HepG2 (cell line): ENCODE measurements at regions not wholly inside any gene's neighbourhood (a gene's known extent, or its start where the extent isn't known, plus 50 kb on each side); places are given as distances from the start of the nearest gene placed in this dataset.

ENCODE experiments used
- AHR ChIP-seq: IDR thresholded peaks from 2 replicates; pipeline ENCODE4 v1.6.1; 2018; ENCODE audit warnings: missing genetic modification reagents, missing compliant biosample characterization
- ATRX ChIP-seq: sonication (generic); formaldehyde crosslinking; IDR thresholded peaks from 2 replicates; pipeline ENCODE4 v1.4.0; 2020; ENCODE audit warnings: missing genetic modification reagents, borderline replicate concordance
- CEBPG ChIP-seq: IDR thresholded peaks from 2 replicates; pipeline ENCODE4 v1.6.1; 2016
- CENPX ChIP-seq: sonication (generic); formaldehyde crosslinking; IDR thresholded peaks from 2 replicates; pipeline ENCODE4 v1.9.0; 2021; ENCODE audit warnings: mild to moderate bottlenecking, missing genetic modification reagents, moderate library complexity
- FOXP1 ChIP-seq, 2 experiments: fragments of 450-650 bp in 1 of 2; IDR thresholded peaks; 2 replicates each; pipeline ENCODE4 v1.6.1; 2017 to 2018; ENCODE audit warnings: antibody characterized with exemption in 1 of 2
- KAT8 ChIP-seq: IDR thresholded peaks from 2 replicates; pipeline ENCODE4 v1.6.1; 2016; ENCODE audit warnings: missing genetic modification reagents, missing compliant biosample characterization
- TP53 ChIP-seq: sonication (generic); formaldehyde crosslinking; conservative IDR thresholded peaks from 2 replicates; pipeline ENCODE4 v1.4.0; 2020; ENCODE audit warnings: missing genetic modification reagents
- ZFP91 ChIP-seq: sonication (generic); formaldehyde crosslinking; IDR thresholded peaks from 2 replicates; pipeline ENCODE4 v1.9.0; 2022; ENCODE audit warnings: missing genetic modification reagents, mild to moderate bottlenecking, borderline replicate concordance
- ZNF281 ChIP-seq: sonication (generic); formaldehyde crosslinking; IDR thresholded peaks from 2 replicates; pipeline ENCODE4 v1.4.0; 2020; ENCODE audit warnings: missing genetic modification reagents, borderline replicate concordance
- TF ChIP-seq, protein P1 (sequence below): sonication (generic); formaldehyde crosslinking; IDR thresholded peaks from 2 replicates; pipeline ENCODE4 v1.4.0; 2020; ENCODE audit warnings: mild to moderate bottlenecking, missing genetic modification reagents
- TF ChIP-seq, protein P2 (sequence below): sonication (generic); formaldehyde crosslinking; IDR thresholded peaks from 2 replicates; pipeline ENCODE4 v1.4.0; 2020; ENCODE audit warnings: mild to moderate bottlenecking, missing genetic modification reagents
- TF ChIP-seq, protein P3 (sequence below): sonication (generic); formaldehyde crosslinking; IDR thresholded peaks from 2 replicates; pipeline ENCODE4 v1.5.0; 2020; ENCODE audit warnings: missing genetic modification reagents
- TF ChIP-seq, protein P4 (sequence below): sonication (generic); formaldehyde crosslinking; conservative IDR thresholded peaks from 2 replicates; pipeline ENCODE4 v1.8.0; 2022; ENCODE audit warnings: missing genetic modification reagents
- TF ChIP-seq, protein P5 (sequence below): sonication (generic); formaldehyde crosslinking; IDR thresholded peaks from 2 replicates; pipeline ENCODE4 v1.5.0; 2020; ENCODE audit warnings: missing genetic modification reagents, mild to moderate bottlenecking, borderline replicate concordance

DNA sequence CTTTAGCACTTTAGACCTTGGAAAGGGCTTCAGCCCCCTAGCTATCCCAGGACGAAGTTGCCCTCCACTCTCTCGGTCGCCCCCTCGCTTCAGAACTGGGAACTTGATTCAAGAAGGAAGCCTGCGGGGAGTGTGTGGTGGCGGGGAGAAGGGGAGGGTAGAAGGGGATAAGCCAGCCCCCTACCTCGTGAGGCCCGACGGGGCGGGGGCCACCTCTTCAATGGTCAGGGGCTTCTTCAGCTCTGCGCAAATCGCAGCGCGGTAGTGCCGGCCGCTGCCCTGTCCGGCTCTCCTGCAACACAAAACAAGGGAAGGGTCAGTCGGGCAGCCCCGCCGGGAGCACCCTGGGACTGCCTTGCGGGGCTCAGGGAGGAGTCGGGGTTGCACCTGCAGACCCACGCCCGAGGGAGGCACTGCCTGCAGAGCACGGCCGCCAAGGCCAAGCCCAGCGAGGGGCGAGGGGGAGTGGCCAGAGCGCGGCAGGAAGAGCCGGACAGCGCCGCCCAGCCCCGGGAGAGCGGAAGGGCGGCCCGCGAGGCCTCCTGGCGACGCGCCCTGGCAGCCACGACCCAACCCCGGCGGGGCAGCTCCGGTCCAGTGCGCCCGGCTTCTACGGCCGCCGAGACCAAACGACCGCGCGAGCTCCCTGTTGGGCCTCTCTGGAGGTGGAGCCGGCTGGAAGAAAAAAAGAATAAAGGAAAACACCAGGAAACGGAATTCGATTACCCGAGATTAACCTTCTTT lies 56.2 kb upstream of the RASAL2 start (continued):
- TF ChIP-seq ZNF281 (no peak), KAT8 (CRISPR knock-in tag) (peak; percentile 81), ZFP91 (peak; percentile 86), FOXP1 (IDR thresholded peaks at IDR 0.05) (no peak), FOXP1 (CRISPR knock-in tag; IDR thresholded peaks at IDR 0.05) (no peak), TP53 (CRISPR knock-in tag) (no peak), ATRX (no peak), CENPX (CRISPR knock-in tag) (no peak), CEBPG (CRISPR knock-in tag) (no peak), AHR (CRISPR knock-in tag) (peak; percentile 55; the same call in 1 of the 2 replicates)
- TF ChIP-seq, protein P1, sequence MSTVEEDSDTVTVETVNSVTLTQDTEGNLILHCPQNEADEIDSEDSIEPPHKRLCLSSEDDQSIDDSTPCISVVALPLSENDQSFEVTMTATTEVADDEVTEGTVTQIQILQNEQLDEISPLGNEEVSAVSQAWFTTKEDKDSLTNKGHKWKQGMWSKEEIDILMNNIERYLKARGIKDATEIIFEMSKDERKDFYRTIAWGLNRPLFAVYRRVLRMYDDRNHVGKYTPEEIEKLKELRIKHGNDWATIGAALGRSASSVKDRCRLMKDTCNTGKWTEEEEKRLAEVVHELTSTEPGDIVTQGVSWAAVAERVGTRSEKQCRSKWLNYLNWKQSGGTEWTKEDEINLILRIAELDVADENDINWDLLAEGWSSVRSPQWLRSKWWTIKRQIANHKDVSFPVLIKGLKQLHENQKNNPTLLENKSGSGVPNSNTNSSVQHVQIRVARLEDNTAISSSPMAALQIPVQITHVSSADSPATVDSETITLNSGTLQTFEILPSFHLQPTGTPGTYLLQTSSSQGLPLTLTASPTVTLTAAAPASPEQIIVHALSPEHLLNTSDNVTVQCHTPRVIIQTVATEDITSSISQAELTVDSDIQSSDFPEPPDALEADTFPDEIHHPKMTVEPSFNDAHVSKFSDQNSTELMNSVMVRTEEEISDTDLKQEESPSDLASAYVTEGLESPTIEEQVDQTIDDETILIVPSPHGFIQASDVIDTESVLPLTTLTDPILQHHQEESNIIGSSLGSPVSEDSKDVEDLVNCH (CRISPR knock-in tag), result no peak
- TF ChIP-seq, protein P2, sequence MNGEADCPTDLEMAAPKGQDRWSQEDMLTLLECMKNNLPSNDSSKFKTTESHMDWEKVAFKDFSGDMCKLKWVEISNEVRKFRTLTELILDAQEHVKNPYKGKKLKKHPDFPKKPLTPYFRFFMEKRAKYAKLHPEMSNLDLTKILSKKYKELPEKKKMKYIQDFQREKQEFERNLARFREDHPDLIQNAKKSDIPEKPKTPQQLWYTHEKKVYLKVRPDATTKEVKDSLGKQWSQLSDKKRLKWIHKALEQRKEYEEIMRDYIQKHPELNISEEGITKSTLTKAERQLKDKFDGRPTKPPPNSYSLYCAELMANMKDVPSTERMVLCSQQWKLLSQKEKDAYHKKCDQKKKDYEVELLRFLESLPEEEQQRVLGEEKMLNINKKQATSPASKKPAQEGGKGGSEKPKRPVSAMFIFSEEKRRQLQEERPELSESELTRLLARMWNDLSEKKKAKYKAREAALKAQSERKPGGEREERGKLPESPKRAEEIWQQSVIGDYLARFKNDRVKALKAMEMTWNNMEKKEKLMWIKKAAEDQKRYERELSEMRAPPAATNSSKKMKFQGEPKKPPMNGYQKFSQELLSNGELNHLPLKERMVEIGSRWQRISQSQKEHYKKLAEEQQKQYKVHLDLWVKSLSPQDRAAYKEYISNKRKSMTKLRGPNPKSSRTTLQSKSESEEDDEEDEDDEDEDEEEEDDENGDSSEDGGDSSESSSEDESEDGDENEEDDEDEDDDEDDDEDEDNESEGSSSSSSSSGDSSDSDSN (CRISPR knock-in tag), result peak; percentile 96
- TF ChIP-seq, protein P3, sequence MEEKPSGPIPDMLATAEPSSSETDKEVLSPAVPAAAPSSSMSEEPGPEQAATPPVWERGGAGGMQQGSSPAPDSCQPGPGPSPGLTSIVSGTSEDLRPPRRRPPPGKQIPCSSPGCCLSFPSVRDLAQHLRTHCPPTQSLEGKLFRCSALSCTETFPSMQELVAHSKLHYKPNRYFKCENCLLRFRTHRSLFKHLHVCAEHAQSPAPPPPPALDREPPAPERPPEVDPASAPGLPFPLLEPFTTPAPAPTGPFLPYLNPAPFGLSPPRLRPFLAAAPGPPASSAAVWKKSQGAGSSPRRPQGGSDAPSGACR (CRISPR knock-in tag), result peak; percentile 62; the same call in 1 of the 2 replicates
- TF ChIP-seq, protein P4, sequence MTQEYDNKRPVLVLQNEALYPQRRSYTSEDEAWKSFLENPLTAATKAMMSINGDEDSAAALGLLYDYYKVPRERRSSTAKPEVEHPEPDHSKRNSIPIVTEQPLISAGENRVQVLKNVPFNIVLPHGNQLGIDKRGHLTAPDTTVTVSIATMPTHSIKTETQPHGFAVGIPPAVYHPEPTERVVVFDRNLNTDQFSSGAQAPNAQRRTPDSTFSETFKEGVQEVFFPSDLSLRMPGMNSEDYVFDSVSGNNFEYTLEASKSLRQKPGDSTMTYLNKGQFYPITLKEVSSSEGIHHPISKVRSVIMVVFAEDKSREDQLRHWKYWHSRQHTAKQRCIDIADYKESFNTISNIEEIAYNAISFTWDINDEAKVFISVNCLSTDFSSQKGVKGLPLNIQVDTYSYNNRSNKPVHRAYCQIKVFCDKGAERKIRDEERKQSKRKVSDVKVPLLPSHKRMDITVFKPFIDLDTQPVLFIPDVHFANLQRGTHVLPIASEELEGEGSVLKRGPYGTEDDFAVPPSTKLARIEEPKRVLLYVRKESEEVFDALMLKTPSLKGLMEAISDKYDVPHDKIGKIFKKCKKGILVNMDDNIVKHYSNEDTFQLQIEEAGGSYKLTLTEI, result no peak
- TF ChIP-seq, protein P5, sequence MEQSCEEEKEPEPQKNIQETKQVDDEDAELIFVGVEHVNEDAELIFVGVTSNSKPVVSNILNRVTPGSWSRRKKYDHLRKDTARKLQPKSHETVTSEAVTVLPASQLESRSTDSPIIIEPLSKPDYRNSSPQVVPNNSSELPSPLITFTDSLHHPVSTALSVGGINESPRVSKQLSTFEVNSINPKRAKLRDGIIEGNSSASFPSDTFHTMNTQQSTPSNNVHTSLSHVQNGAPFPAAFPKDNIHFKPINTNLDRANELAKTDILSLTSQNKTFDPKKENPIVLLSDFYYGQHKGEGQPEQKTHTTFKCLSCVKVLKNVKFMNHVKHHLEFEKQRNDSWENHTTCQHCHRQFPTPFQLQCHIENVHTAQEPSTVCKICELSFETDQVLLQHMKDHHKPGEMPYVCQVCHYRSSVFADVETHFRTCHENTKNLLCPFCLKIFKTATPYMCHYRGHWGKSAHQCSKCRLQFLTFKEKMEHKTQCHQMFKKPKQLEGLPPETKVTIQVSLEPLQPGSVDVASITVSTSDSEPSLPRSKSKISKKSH (CRISPR knock-in tag), result 0 out of 2 replicates have a peak, but pooled peaks have one; percentile 65
